Astrocyte (in vitro differentiated cells and primary cell): ENCODE measurements at regions not wholly inside any gene's neighbourhood (a gene's known extent, or its start where the extent isn't known, plus 50 kb on each side); places are given as distances from the start of the nearest gene placed in this dataset.

Experiments
- DNase-seq: peaks from one replicate; pipeline ENCODE4 v3.0.0-alpha.2; 2010; ENCODE audit warnings: low read depth
- FAIRE-seq: peaks from 2 replicates; lab custom pipeline; 2011; peaks lifted over from hg19 to GRCh38; lab: Jason Lieb, UNC
- H2AFZ ChIP-seq: 2 replicates; pipeline ENCODE4 v1.6.0; 2012; ENCODE audit warnings: low read depth, low read length, inconsistent platforms
- H3K27ac ChIP-seq: 2 replicates; pipeline ENCODE4 v1.5.1; 2011; ENCODE audit warnings: low read depth, low read length, inconsistent platforms
- H3K27me3 ChIP-seq: 2 replicates; pipeline ENCODE4 v1.6.0; 2011; ENCODE audit warnings: low read length, inconsistent platforms; ENCODE audit not compliant: insufficient read depth
- H3K36me3 ChIP-seq: 2 replicates; pipeline ENCODE4 v1.5.1; 2011; ENCODE audit warnings: low read length, inconsistent platforms; ENCODE audit not compliant: insufficient read depth
- H3K4me1 ChIP-seq: 2 replicates; pipeline ENCODE4 v1.5.1; 2011; ENCODE audit warnings: low read length, inconsistent platforms; ENCODE audit not compliant: insufficient read depth
- H3K4me2 ChIP-seq: 2 replicates; pipeline ENCODE4 v1.6.0; 2012; ENCODE audit warnings: low read length, inconsistent platforms
- H3K4me3 ChIP-seq: 2 replicates; pipeline ENCODE4 v1.5.1; 2011; ENCODE audit warnings: low read depth, mild to moderate bottlenecking, low read length, inconsistent platforms; ENCODE audit not compliant: insufficient read depth
- H3K79me2 ChIP-seq: 2 replicates; pipeline ENCODE4 v1.6.0; 2012; ENCODE audit warnings: mild to moderate bottlenecking, low read length, inconsistent platforms; ENCODE audit not compliant: insufficient read depth
- H3K9ac ChIP-seq: 2 replicates; pipeline ENCODE4 v1.6.0; 2012; ENCODE audit warnings: mild to moderate bottlenecking, low read length, inconsistent platforms
- H3K9me3 ChIP-seq: 2 replicates; pipeline ENCODE4 v1.5.1; 2012; ENCODE audit warnings: low read depth, mild to moderate bottlenecking, low read length, inconsistent platforms; ENCODE audit not compliant: insufficient read depth
- H4K20me1 ChIP-seq: 2 replicates; pipeline ENCODE4 v1.6.0; 2012; ENCODE audit warnings: low read length, inconsistent platforms; ENCODE audit not compliant: insufficient read depth
- H3K27ac Mint-ChIP-seq: one replicate; pipeline ENCODE4 v1.8.0; 2021; ENCODE audit warnings: mild to moderate bottlenecking, mixed read lengths; ENCODE audit not compliant: unreplicated experiment
- H3K27me3 Mint-ChIP-seq: one replicate; pipeline ENCODE4 v1.8.0; 2021; ENCODE audit warnings: low read depth, mixed read lengths; ENCODE audit not compliant: unreplicated experiment
- H3K36me3 Mint-ChIP-seq: one replicate; pipeline ENCODE4 v1.8.0; 2021; ENCODE audit warnings: low read depth, mixed read lengths; ENCODE audit not compliant: unreplicated experiment
- H3K4me1 Mint-ChIP-seq: one replicate; pipeline ENCODE4 v1.8.0; 2021; ENCODE audit warnings: low read depth, mixed read lengths; ENCODE audit not compliant: unreplicated experiment
- H3K4me3 Mint-ChIP-seq: one replicate; pipeline ENCODE4 v1.8.0; 2021; ENCODE audit warnings: mild to moderate bottlenecking, moderate library complexity, mixed read lengths; ENCODE audit not compliant: unreplicated experiment
- H3K9me3 Mint-ChIP-seq: one replicate; pipeline ENCODE4 v1.8.0; 2021; ENCODE audit warnings: mild to moderate bottlenecking, mixed read lengths; ENCODE audit not compliant: unreplicated experiment
- CTCF ChIP-seq: IDR thresholded peaks from 2 replicates; pipeline ENCODE4 v1.5.1; 2011; ENCODE audit warnings: low read depth, mild to moderate bottlenecking, inconsistent platforms, low read length, moderate library complexity; ENCODE audit not compliant: insufficient read depth
- EZH2 ChIP-seq: IDR thresholded peaks from 2 replicates; pipeline ENCODE4 v1.6.1; 2012; ENCODE audit warnings: mild to moderate bottlenecking, low read length, inconsistent platforms; ENCODE audit not compliant: insufficient read depth

- no peak overlapping the region for H3K4me3 Mint-ChIP-seq
- Histone ChIP-seq H3K4me2 (no peak overlapping the region), H3K9ac (no peak overlapping the region), H3K4me3 (no peak overlapping the region), H2AFZ (no peak overlapping the region), H3K79me2 (no peaks in the 10 kb centered on the region), H3K36me3 (no peaks in the 10 kb centered on the region), H3K4me1 (no peaks in the 10 kb centered on the region), H3K9me3 (no peaks in the 10 kb centered on the region), H3K27me3 (no peaks in the 10 kb centered on the region), H3K27ac (no peak overlapping the region), H4K20me1 (no peaks in the 10 kb centered on the region)
- H3K36me3 Mint-ChIP-seq, result no peaks in the 10 kb centered on the region
- H3K4me1 Mint-ChIP-seq, result no peaks in the 10 kb centered on the region
- no peaks in the 10 kb centered on the region for H3K27me3 Mint-ChIP-seq
- DNase-seq (no peak), FAIRE-seq (no peak)
- peaks cover 3% of the 10 kb centered on the region for H3K9me3 Mint-ChIP-seq
- TF ChIP-seq CTCF (no peak), EZH2 (no peak)
- H3K27ac Mint-ChIP-seq, result no peak overlapping the region
Measured at GRCh38 chr11:7196396-7197146, 55.1 kb upstream of the SYT9 start.

GRCh38 chr11:7197469-7197868 is 54.2 kb upstream of the SYT9 start:
- DNase-seq, result no peak

More at GRCh38 chr11:7197469-7197868, 54.2 kb upstream of the SYT9 start:
- H3K27ac ChIP-seq, result no peak overlapping the region
- H3K4me3 ChIP-seq, result no peak overlapping the region
- H3K4me1 ChIP-seq, result no peaks in the 10 kb centered on the region
- H3K9me3 ChIP-seq, result no peaks in the 10 kb centered on the region
- no peak overlapping the region for H2AFZ ChIP-seq
- Mint-ChIP-seq H3K36me3 (no peaks in the 10 kb centered on the region), H3K9me3 (peaks cover 3% of the 10 kb centered on the region), H3K4me3 (no peak overlapping the region), H3K27me3 (no peaks in the 10 kb centered on the region), H3K4me1 (no peaks in the 10 kb centered on the region), H3K27ac (no peak overlapping the region)
- no peaks in the 10 kb centered on the region for H3K27me3 ChIP-seq
- no peak overlapping the region for H3K4me2 ChIP-seq
- FAIRE-seq, result no peak
- no peaks in the 10 kb centered on the region for H3K79me2 ChIP-seq
- TF ChIP-seq CTCF, result no peak
- no peak for TF ChIP-seq EZH2
- no peaks in the 10 kb centered on the region for H4K20me1 ChIP-seq
- no peak overlapping the region for H3K9ac ChIP-seq
- H3K36me3 ChIP-seq, result no peaks in the 10 kb centered on the region
